Muscle of arm (tissue), 1 donor: ENCODE measurements at regions not wholly inside any gene's neighbourhood (a gene's known extent, or its start where the extent isn't known, plus 50 kb on each side); places are given as distances from the start of the nearest gene placed in this dataset.
A peak's percentile ranks its signal among the peaks of the same experiment; 100 is the strongest.
"Not testable (repeated sequence)": the region's sequence is repeated elsewhere in the genome, so short reads cannot be mapped to it uniquely, and the experiment has no call there.

Source experiments
- DNase-seq: peaks from one replicate; pipeline ENCODE4 v3.0.0-alpha.2; 2013

DNA sequence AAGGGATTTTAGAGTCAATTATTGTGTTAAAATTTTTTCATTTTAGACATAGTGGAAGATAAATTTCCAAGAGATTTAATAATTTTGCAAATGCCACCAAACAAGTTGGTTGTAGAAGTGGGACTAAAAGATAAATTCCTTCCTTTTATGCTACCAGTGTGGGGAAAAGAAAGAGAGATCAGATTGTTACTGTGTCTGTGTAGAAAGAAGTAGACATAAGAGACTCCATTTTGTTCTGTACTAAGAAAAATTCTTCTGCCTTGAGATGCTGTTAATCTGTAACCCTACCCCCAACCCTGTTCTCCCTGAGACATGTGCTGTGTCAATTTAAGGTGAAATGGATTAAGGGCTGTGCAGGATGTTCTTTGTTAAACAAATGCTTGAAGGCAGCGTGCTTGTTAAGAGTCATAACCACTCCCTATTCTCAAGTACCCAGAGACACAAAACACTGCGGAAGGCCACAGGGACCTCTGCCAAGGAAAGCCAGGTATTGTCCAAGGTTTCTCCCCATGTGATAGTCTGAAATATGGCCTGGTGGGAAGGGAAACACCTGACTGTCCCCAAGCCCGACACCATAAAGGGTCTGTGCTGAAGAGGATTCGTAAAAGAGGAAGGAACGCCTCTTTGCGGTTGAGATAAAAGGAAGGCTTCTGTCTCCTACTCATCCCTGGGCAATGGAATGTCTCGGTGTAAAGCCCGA is 117.0 kb downstream of the CEP44 start:
- not testable (repeated sequence) for DNase-seq

DNA sequence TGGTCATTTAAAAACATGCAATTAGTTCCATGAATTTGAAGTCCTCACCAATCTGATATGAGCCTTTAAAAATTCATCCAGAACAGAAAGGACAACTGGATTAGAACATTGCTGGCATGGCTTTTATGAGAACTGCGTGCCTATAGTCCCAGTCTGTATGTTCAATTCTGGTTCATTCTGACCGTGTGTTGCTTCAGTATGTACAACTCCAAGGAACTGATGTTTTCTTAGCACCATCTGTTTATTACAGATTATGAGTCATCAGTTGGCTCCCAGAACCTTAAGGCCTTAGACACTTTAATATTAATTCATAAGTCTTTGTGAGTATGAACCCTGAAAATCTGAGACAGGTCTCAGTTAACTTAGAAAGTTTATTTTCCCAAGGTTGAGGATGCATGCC is 115.0 kb downstream of the CEP44 start:
- DNase-seq: peak; percentile 64

DNA sequence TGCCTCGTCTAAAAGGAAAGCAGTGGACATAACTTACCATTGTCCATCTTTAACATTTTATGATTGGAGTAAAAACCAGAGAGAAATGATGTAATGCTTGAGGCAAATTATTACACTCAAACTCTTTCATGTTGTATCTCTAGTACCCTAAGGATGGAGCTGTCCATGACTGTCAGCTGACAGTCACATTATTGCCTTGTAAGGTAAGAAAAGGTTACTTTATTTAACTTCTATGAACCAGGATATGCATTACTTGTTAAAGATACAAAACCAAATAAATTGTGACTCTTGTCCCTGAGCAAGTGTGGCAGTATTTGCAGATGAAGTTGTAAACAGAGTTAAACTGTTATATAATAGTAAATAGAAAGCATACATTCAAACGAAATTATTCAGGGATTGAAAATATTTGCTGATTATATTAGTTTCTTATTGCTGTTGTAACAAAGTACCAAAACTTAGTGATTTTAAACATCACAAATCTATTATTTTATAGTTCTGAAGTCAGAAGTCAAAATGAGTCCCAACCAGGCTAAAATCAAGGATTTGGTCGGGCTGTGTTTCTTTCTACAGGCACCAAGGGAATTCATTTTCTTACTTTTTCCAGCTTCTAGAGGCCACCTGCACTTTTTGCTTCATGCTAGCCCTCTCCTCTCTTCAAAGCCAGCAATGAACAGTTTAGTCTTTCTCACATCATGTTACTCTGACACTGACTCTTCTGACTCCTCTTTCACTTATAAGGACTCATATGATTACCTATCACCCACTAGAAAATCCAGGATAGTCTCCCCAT is 113.8 kb downstream of the CEP44 start:
- peak; percentile 41 for DNase-seq

DNA sequence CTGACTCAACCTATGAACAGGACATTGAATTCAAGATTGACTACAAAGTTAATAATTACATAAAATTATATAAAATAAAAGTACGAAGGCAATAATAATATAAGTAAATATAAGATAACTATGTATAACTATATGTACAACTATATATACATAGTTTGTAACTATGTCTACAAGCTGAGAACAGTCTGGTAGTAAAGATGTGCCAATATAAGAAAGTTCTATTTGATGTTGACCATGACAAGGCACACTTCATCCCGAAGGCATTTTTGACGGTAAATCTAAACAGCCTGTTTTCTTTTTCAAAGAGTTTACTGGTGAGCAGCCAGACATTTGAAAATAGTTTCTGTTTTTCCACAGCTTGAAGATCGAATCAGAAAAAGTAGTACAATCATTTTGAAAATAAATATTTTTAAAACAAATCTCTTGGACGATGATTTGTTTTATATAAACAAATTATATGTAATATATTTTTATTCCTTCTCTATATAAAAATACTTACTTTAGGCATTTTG is 112.9 kb downstream of the CEP44 start:
- DNase-seq: peak; percentile 10

DNA sequence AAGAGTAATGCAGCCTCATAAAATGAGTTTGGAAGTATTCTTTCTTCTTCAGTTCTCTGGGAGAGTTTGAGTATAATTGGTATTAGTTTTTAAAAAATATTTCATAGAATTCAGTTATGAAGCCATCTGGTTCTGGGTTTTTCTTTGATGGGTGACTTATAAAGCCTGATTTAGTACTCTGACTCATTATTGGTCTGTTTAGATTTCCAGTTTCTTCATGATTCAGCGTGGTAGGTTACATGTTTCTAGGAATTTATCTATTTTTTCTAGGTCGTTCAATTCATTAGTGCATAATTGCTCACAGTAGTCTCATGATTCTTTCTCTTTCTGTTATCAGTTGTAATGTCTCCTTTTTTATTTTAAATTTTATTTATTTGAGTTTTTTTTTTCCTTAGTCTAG is 111.2 kb downstream of the CEP44 start:
- DNase-seq: no peak

DNA sequence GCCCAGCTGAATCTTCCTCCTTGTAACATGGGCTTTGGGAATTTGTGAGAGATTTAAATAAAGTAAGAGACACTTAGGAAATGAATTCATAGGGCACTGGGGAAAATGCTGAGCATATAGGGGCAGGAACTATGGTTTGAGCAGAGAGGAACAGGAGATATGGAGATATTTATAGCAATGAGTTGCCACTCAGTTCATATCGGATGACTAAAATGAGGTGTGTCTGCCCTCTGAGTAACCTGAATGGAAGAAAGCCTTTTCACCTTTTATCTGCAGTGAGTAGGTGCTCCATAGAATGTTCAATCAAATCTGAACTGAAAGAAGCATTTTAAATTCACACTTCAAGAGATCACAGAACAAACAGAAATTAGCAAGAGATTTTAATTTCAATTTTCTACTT is 105.7 kb downstream of the CEP44 start:
- DNase-seq: no peak

DNA sequence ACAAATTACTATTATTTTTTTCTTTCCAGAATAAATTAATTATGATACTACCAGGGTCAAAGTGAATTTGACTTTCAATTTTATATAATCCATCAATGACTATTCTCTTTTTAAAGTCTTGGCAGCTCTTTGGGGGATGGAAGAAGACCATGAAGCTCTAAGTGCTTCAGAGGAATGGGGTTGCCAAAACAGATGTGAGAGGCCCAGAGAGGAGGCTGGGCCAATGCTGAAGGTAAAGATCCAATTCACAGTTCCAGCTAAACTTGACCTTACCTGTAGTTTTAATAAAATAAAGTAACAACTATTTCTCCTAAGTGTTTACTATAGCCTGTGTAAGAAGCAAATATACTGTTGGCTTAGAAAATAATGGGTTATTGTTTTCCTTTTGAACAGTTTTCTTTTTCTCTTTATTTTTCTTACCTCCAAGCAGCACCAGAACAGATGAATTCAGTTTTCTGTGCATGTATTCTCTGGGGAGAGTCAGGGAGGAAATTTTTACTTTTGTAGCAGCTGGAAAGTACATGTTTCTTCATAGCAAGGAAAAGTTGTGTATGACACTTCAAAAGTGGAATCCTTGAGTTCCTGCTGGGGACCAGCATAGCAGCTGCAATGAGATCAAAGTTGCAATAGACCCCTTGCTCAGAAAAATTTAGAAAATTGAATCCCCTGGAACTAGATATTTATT is 104.9 kb downstream of the CEP44 start:
- DNase-seq: peak; percentile 35

DNA sequence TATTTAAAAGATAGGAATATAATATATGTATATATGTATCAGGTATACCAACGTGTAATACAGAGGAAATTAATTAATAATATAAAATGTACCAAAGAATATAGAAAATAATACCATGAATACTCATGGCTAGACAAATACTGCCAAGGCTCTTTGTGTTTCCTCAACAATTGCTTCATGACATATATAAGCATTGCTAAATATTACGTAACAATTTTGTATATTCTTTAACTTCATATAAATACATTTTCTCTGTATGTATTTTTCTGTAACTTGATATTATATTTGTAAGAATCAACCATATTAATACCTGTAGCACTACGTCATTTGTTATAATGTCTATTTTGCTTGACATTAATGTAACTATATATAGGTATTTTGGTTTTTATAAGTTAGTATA is 104.0 kb downstream of the CEP44 start:
- no peak for DNase-seq

DNA sequence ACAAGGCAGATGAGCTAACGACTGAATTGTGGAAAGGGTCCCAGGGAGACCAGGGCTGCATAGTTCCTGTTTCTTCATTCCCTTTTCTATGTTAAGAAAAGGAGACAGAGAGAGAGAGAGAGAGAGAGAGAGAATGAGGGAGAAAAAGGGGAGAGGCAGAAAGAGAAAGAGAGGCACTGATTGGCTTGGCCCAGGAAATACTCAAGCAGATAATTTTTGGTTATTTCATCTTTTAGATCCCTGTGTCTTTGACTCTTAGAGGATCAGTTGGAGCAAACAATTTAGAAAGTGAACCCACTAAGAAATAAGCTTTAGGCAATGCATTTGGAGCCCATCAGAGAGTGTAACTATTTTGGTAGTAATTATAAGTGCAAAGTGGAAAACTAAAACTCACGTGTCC is 103.4 kb downstream of the CEP44 start:
- DNase-seq: peak; percentile 34

DNA sequence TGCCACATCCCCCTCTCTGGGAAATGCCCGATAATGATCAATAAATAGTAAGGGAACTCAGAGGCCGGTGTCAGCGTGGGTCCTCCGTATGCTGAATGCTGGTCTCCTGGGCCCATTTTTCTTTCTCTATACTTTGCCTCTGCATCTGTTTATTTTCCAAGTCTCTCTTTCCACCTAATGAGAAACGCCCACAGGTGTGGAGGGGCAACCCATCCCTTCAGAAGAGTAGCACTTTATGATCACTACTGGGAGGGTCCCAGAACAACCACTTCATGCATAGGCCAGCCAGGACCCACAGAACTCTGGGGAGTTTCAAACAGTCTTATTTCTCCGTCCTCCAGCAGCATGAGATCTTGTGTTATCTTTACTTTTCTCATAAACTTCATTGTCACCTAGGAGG is 100.1 kb downstream of the CEP44 start:
- DNase-seq: no peak

DNA sequence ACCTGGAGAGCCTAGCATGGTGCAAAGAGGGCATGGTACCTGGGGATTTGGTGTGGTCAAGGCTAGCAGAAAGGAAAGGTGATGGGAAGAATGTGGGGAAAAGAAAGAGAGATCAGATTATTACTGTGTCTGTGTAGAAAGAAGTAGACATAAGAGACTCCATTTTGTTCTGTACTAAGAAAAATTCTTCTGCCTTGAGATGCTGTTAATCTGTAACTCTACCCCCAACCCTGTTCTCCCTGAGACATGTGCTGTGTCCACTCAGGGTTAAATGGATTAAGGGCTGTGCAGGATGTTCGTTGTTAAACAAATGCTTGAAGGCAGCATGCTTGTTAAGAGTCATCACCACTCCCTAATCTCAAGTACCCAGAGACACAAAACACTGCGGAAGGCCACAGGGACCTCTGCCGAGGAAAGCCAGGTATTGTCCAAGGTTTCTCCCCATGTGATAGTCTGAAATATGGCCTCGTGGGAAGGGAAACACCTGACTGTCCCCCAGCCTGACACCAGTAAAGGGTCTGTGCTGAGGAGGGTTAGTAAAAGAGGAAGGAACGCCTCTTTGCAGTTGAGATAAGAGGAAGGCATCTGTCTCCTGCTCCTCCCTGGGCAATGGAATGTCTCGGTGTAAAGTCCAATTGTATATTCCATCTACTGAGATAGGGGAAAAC is 99.4 kb downstream of the CEP44 start:
- not testable (repeated sequence) for DNase-seq
